GM19397 (cell line): ENCODE measurements at regions not wholly inside any gene's neighbourhood (a gene's known extent, or its start where the extent isn't known, plus 50 kb on each side); places are given as distances from the start of the nearest gene placed in this dataset.

Source experiments
- ATAC-seq: cut with Tn5 transposase; IDR thresholded peaks from one replicate; pipeline ENCODE4 v1.9.1; 2021; ENCODE audit warnings: mild to moderate bottlenecking, moderate library complexity; ENCODE audit not compliant: unreplicated experiment

- no peak for ATAC-seq
These were observed 51.0 kb downstream of the FAT4 start for GRCh38 chr4:125365731-125366130.

DNA sequence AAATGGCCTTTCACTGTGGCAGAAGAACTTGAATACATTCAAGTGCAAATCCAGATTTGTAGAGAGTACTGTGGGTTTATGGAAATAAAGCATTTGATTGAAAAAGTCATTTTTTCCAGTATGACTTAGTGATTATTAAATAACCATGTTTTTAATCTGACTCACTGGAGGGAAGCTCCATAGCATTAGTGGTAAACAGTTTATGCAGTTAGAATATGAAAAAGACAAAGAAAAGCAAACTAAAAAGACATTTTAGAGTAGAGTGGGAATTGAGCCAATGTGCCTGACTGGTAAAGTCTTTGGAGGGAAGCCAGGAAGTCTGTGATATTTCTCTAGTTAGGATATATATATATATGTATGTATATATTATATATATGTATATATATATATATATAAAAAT lies 53.4 kb downstream of the FAT4 start:
- no peak for ATAC-seq

- no peak for ATAC-seq
These were observed 53.9 kb downstream of the FAT4 start for GRCh38 chr4:125368671-125369081.

- ATAC-seq, result no peak
These were observed 54.3 kb downstream of the FAT4 start for GRCh38 chr4:125369098-125369497.

GRCh38 chr4:125370478-125370877 lies 55.7 kb downstream of the FAT4 start:
- ATAC-seq, result no peak

- ATAC-seq, result no peak
These were observed 68.2 kb downstream of the FAT4 start for GRCh38 chr4:125382995-125383394.

DNA sequence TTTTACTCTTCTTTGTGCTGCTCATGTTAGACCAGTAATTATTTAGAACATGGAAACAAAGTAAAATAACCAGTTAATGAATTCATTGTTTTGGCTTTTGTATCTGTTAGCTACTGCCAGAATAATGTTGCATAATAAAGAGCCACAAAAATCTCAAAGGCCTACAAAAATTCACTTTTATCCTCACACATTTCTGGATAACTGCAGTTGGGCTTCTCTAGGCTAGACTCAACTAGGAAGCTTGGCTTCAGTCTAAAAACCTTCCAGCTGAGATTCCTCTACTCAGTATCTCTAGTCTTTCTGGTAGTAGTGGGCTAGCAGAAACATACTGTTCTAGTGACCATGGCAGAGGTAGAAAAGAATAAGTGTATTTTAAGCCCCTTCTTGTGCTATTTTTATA lies 73.0 kb downstream of the FAT4 start:
- no peak for ATAC-seq

- ATAC-seq, result no peak
These were observed 73.9 kb downstream of the FAT4 start for GRCh38 chr4:125388613-125389012.

- ATAC-seq, result no peak
These were observed 75.0 kb downstream of the FAT4 start for GRCh38 chr4:125389713-125390112.

- ATAC-seq, result no peak
These were observed 75.4 kb downstream of the FAT4 start for GRCh38 chr4:125390126-125390525.

DNA sequence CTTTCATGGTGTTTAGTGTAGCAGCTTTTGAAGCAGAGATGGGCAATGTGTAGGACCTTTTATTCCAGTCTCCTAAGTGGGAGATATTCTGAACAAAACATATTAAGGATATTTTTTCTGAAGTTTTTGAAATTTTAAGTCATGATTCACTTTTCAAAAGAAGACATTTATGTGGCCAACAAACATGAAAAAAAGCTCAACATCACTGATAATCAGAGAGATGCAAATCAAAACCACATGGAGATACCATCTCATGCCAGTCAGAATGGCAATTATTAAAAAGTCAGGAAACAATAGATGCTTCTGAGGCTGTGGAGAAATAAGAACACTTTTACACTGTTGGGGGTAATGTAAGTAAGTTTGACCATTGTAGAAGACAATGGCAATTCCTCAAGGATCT lies 76.0 kb downstream of the FAT4 start:
- ATAC-seq, result no peak

DNA sequence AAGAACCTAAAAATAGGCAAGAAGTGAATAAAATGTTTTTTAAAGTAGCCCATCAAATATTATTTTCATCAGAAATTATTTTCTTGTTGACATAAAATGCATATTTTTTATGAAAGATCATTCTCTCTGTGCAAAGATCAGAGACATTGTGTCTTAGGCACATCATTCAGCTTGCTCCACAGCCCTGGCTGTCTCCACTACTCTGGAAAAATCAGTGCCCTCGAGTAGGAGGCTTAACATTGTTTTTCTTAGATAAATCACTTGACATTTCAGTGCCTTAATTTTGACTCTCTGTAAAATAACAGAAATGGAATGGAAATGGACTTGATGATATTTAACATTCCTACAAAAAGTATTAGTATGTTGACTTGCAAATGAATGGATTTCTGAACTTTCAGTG lies 77.9 kb downstream of the FAT4 start:
- ATAC-seq, result no peak

DNA sequence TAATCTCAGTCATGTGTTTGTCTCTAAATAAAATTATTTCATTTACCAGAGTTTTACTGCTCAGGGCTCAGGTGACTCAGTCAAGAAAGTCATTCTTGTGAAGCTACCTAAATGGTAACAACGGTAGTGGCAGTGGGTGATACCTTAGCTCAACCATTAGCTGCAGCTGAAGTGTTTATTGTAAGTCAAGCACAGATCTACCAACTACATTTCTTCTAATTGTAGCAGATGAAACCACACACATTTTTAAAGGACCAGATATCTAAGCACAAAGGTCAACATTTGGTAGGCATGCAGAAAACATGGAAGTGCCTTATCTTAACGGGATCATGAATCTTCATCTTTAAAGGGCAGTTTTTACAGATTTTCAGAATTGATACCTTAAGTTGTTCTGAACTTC lies 79.1 kb downstream of the FAT4 start:
- ATAC-seq, result no peak

- ATAC-seq, result no peak
These were observed 82.5 kb downstream of the FAT4 start for GRCh38 chr4:125397226-125397625.

- no peak for ATAC-seq
These were observed 83.7 kb downstream of the FAT4 start for GRCh38 chr4:125398263-125399002.

DNA sequence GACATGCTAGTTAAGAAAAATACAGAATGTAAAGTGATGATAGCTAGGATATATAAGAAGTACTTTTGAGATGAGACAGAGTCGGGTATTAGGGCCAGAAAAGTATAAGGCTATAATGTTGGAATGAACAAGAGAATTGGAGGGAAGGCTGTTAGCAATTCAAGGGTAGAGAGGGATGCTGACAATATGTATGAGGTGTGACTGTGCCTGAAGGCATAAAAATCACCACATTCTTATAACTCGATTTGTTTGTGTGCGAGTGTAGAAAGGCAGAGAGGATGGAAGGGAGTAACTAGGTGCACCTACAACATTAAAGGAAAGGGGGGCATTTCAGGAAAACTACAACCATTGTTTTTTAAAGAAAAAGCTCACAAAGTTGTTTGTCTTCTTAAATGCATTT lies 86.0 kb downstream of the FAT4 start:
- ATAC-seq, result no peak

- no peak for ATAC-seq
These were observed 87.0 kb downstream of the FAT4 start for GRCh38 chr4:125401784-125402183.

DNA sequence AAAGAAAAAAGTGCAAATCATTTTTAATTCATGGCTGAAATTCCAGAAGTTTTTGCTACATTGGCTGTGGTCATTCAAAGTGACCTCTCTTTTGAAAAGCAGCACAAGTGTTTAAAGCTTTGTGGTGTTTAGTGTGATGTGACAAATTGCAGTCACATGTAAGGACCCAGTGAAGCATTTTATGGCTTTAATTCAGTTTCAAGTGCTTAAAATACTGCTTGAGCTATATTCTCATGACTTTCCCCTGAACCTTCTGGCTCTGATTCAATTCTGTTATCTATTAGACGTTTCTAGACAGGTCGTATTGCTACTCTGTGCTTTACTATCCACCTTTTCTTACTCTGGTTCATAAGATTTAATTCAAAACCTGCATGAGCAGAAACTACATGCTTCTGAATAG lies 105.8 kb downstream of the FAT4 start:
- ATAC-seq, result no peak

- no peak for ATAC-seq
These were observed 106.8 kb downstream of the FAT4 start for GRCh38 chr4:125421547-125421946.

DNA sequence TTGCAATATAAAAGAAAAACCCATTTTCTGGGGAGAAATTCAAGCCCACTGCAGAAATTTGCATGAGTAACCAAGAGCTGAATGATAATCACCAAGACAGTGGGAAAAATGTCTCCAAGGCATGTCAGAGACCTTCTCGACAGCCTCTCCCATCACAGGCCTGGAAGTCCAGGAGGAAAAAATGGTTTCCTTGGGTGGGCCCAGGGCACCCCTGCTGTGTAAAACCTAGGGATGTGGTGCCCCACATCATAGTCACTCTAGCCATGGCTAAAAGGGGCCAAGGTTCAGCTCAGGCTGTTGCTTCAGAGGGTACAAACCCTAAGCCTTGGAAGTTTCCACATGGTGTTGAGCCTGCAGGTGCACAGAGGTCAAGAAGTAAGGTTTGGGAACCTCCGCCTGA lies 108.4 kb downstream of the FAT4 start:
- no peak for ATAC-seq

- ATAC-seq, result no peak
These were observed 114.1 kb downstream of the FAT4 start for GRCh38 chr4:125428832-125429231.

GRCh38 chr4:125430086-125430485 lies 115.3 kb downstream of the FAT4 start:
- no peak for ATAC-seq

- no peak for ATAC-seq
These were observed 117.3 kb downstream of the FAT4 start for GRCh38 chr4:125432078-125432477.
